NCI-H1105 (cell line): ENCODE measurements at regions not wholly inside any gene's neighbourhood (a gene's known extent, or its start where the extent isn't known, plus 50 kb on each side); places are given as distances from the start of the nearest gene placed in this dataset.
"Not testable (repeated sequence)": the region's sequence is repeated elsewhere in the genome, so short reads cannot be mapped to it uniquely, and the experiment has no call there.

ENCODE experiments used
- DNase-seq: peaks from one replicate; lab custom pipeline; 2025; lab: John Stamatoyannopoulos, UW

- DNase-seq, result not testable (repeated sequence)
These were observed 279.6 kb upstream of the HS6ST1 start for GRCh38 chr2:128598260-128598659.

- no peak for DNase-seq
These were observed 280.3 kb upstream of the HS6ST1 start for GRCh38 chr2:128598862-128599441.

GRCh38 chr2:128599700-128600099 is 281.0 kb upstream of the HS6ST1 start:
- DNase-seq, result no peak

- no peak for DNase-seq
These were observed 282.1 kb upstream of the HS6ST1 start for GRCh38 chr2:128600581-128601297.

GRCh38 chr2:128601298-128602037 is 282.8 kb upstream of the HS6ST1 start:
- no peak for DNase-seq

- no peak for DNase-seq
These were observed 283.5 kb upstream of the HS6ST1 start for GRCh38 chr2:128602038-128602698.

GRCh38 chr2:128602699-128603101 is 284.0 kb upstream of the HS6ST1 start:
- no peak for DNase-seq

GRCh38 chr2:128603411-128603924 is 284.8 kb upstream of the HS6ST1 start:
- no peak for DNase-seq

- DNase-seq, result no peak
These were observed 285.4 kb upstream of the HS6ST1 start for GRCh38 chr2:128604045-128604444.

GRCh38 chr2:128604581-128604980 is 285.9 kb upstream of the HS6ST1 start:
- DNase-seq, result not testable (repeated sequence)

GRCh38 chr2:128605421-128605820 is 286.8 kb upstream of the HS6ST1 start:
- DNase-seq, result no peak

GRCh38 chr2:128605931-128606330 is 287.3 kb upstream of the HS6ST1 start:
- no peak for DNase-seq

- DNase-seq, result no peak
These were observed 288.2 kb upstream of the HS6ST1 start for GRCh38 chr2:128606837-128607236.

GRCh38 chr2:128607440-128607839 is 288.8 kb upstream of the HS6ST1 start:
- no peak for DNase-seq

- DNase-seq, result no peak
These were observed 289.3 kb upstream of the HS6ST1 start for GRCh38 chr2:128607911-128608506.

GRCh38 chr2:128608921-128609880 is 290.5 kb upstream of the HS6ST1 start:
- DNase-seq, result no peak

- DNase-seq, result no peak
These were observed 291.8 kb upstream of the HS6ST1 start for GRCh38 chr2:128610496-128610895.

- DNase-seq, result no peak
These were observed 293.0 kb upstream of the HS6ST1 start for GRCh38 chr2:128611421-128612320.

- DNase-seq, result no peak
These were observed 294.0 kb upstream of the HS6ST1 start for GRCh38 chr2:128612628-128613027.

- DNase-seq, result no peak
These were observed 294.7 kb upstream of the HS6ST1 start for GRCh38 chr2:128613351-128613750.
